WTC11 (cell line): ENCODE measurements at regions not wholly inside any gene's neighbourhood (a gene's known extent, or its start where the extent isn't known, plus 50 kb on each side); places are given as distances from the start of the nearest gene placed in this dataset.

ENCODE experiments used
- ATF2 ChIP-seq: sonication (generic); formaldehyde crosslinking; IDR thresholded peaks from 2 replicates; pipeline ENCODE4 v1.8.1; 2022; ENCODE audit warnings: low read depth, missing genetic modification reagents, borderline replicate concordance
- CBFB ChIP-seq: sonication (generic); formaldehyde crosslinking; IDR thresholded peaks from 2 replicates; pipeline ENCODE4 v1.8.1; 2022; ENCODE audit warnings: mild to moderate bottlenecking, low read depth, missing genetic modification reagents
- CTCF ChIP-seq: fragments of 200-600 bp; IDR thresholded peaks from 2 replicates; pipeline ENCODE4 v1.8.0; 2022; ENCODE audit warnings: antibody characterized with exemption
- ESRRA ChIP-seq: sonication (generic); formaldehyde crosslinking; IDR thresholded peaks from 2 replicates; pipeline ENCODE4 v1.8.1; 2022; ENCODE audit warnings: mild to moderate bottlenecking, missing genetic modification reagents, borderline replicate concordance
- JUN ChIP-seq: sonication (generic); formaldehyde crosslinking; IDR thresholded peaks from 2 replicates; pipeline ENCODE4 v1.8.0; 2023; ENCODE audit warnings: mild to moderate bottlenecking, missing genetic modification reagents
- NFYB ChIP-seq: sonication (generic); formaldehyde crosslinking; conservative IDR thresholded peaks from 2 replicates; pipeline ENCODE4 v1.8.0; 2022; ENCODE audit warnings: low read depth, missing genetic modification reagents
- SP1 ChIP-seq: sonication (generic); formaldehyde crosslinking; conservative IDR thresholded peaks from 2 replicates; pipeline ENCODE4 v1.8.1; 2022; ENCODE audit warnings: missing genetic modification reagents
- USF1 ChIP-seq: sonication (generic); formaldehyde crosslinking; IDR thresholded peaks from 2 replicates; pipeline ENCODE4 v1.8.0; 2022; ENCODE audit warnings: mild to moderate bottlenecking, missing genetic modification reagents
- USF2 ChIP-seq: sonication (generic); formaldehyde crosslinking; IDR thresholded peaks from 2 replicates; pipeline ENCODE4 v1.8.1; 2023; ENCODE audit warnings: mild to moderate bottlenecking, missing genetic modification reagents, moderate library complexity
- TF ChIP-seq, protein P1 (sequence below): sonication (generic); formaldehyde crosslinking; IDR thresholded peaks from 2 replicates; pipeline ENCODE4 v1.8.0; 2022; ENCODE audit warnings: mild to moderate bottlenecking, missing genetic modification reagents

- TF ChIP-seq ATF2 (CRISPR knock-in tag) (no peak), USF2 (no peak), CTCF (no peak), SP1 (no peak), CBFB (no peak), JUN (no peak), USF1 (no peak), NFYB (CRISPR knock-in tag) (no peak), ESRRA (CRISPR knock-in tag) (no peak)
- TF ChIP-seq, protein P1, sequence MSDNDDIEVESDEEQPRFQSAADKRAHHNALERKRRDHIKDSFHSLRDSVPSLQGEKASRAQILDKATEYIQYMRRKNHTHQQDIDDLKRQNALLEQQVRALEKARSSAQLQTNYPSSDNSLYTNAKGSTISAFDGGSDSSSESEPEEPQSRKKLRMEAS (CRISPR knock-in tag) = no peak
These were observed 125.6 kb upstream of the MARCKS start for GRCh38 chr6:113731541-113731940.
